ENCODE measurements at regions not wholly inside any gene's neighbourhood (a gene's known extent, or its start where the extent isn't known, plus 50 kb on each side); places are given as distances from the start of the nearest gene placed in this dataset.

DNA sequence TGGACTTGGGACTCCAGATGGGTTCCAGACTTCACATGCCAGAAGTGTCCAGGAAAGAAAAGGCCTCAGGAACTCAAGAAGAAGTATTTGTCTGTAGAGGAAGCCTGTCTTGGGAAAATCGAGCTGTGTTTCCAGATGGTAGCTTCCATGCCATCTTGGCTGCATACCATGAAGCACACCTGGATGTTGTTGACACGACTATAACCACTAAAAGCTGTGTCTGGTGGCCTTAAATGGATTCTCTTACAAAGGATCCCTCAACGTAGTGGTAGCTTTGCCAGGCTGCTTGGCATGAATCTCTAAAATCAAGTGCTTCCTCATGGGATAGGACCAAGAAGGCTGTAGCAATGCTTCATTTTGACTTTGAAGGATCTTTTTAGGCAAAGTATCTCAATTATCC is 313.4 kb upstream of the BOD1L1 start:
- no peak for TF ChIP-seq POLR2AphosphoS5 (IDR thresholded peaks at IDR 0.05; ENCODE audit: insufficient read depth in 1 of 2, low read depth in 1 of 2)
- TF ChIP-seq, protein P1, sequence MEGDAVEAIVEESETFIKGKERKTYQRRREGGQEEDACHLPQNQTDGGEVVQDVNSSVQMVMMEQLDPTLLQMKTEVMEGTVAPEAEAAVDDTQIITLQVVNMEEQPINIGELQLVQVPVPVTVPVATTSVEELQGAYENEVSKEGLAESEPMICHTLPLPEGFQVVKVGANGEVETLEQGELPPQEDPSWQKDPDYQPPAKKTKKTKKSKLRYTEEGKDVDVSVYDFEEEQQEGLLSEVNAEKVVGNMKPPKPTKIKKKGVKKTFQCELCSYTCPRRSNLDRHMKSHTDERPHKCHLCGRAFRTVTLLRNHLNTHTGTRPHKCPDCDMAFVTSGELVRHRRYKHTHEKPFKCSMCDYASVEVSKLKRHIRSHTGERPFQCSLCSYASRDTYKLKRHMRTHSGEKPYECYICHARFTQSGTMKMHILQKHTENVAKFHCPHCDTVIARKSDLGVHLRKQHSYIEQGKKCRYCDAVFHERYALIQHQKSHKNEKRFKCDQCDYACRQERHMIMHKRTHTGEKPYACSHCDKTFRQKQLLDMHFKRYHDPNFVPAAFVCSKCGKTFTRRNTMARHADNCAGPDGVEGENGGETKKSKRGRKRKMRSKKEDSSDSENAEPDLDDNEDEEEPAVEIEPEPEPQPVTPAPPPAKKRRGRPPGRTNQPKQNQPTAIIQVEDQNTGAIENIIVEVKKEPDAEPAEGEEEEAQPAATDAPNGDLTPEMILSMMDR (IDR thresholded peaks at IDR 0.05) = no peak

Measured in vagina (tissue), 2 donors.